ENCODE measurements at regions not wholly inside any gene's neighbourhood (a gene's known extent, or its start where the extent isn't known, plus 50 kb on each side); places are given as distances from the start of the nearest gene placed in this dataset.

GRCh38 chr1:163706915-163707314, 385.2 kb downstream of the NUF2 start:
- Histone ChIP-seq H3K27me3 (replicated peaks) (no peaks in the 10 kb centered on the region), H3K27ac (no peak overlapping the region), H3K4me3 (ENCODE audit: low read depth, low read length) (no peak overlapping the region), H3K36me3 (replicated peaks) (no peaks in the 10 kb centered on the region)
- no peak for TF ChIP-seq CTCF (IDR thresholded peaks at IDR 0.05; ENCODE audit: low read depth, low read length, missing control alignments)
- in situ Hi-C loops (cut with HindIII; ENCODE audit: low pct_ligation_motif_present, low sequenced_read_pairs) = no loop called here
- no peak for DNase-seq

- H3K27me3 ChIP-seq (replicated peaks) = no peaks in the 10 kb centered on the region
- TF ChIP-seq CTCF (IDR thresholded peaks at IDR 0.05; ENCODE audit: low read depth, low read length, missing control alignments) = no peak
- H3K27ac ChIP-seq = no peak overlapping the region
- in situ Hi-C loops (cut with HindIII; ENCODE audit: low pct_ligation_motif_present, low sequenced_read_pairs) = no loop called here
- no peak for DNase-seq
- H3K36me3 ChIP-seq (replicated peaks) = no peaks in the 10 kb centered on the region
- H3K4me3 ChIP-seq (ENCODE audit: low read depth, low read length) = no peak overlapping the region
These were observed 387.9 kb downstream of the NUF2 start for GRCh38 chr1:163709636-163710035.

DNA sequence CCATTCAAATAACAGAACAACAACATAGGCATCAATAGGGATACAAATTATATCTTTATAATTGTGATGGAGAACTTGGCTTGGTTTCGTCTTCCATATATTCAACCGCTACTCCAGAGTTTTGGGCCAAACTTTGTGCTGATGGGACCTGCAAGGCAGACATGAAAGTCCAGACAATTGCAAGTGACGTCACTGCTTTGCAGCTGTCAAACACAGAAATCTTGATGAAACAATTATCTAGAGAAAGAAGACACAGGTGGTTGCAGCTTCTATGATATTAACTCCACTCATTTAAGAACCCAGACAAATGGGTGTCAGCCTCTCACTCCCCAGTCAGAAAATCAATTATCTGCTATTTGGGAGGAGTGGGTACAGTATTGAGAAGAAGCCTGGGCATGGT, 390.6 kb downstream of the NUF2 start:
- no peak overlapping the region for H3K27ac ChIP-seq
- H3K4me3 ChIP-seq (ENCODE audit: low read depth, low read length) = no peak overlapping the region
- H3K27me3 ChIP-seq (replicated peaks) = no peaks in the 10 kb centered on the region
- DNase-seq = no peak
- no peak for TF ChIP-seq CTCF (IDR thresholded peaks at IDR 0.05; ENCODE audit: low read depth, low read length, missing control alignments)
- in situ Hi-C loops (cut with HindIII; ENCODE audit: low pct_ligation_motif_present, low sequenced_read_pairs) = no loop called here
- H3K36me3 ChIP-seq (replicated peaks) = no peaks in the 10 kb centered on the region

DNA sequence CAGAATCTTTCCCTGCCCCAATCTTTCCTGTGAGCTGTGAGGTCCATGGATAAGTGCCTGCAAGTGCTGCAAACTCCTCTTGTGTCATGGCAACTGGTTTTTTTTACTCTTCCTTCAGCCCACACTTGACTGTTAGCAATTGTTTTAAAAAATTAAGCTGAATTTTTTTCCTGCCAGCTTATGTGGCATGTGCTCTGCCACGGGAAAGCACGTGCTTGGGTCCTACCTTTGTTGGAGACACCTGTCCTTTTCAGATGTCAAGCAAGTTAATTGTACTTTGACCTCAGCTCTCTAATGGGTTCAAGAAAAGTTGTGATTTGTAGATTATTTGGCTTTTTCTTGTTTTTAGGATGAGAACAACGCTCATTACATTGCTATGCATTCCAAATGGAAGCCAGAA, 398.5 kb downstream of the NUF2 start:
- DNase-seq = no peak
- TF ChIP-seq CTCF (IDR thresholded peaks at IDR 0.05; ENCODE audit: low read depth, low read length, missing control alignments) = no peak
- in situ Hi-C loops (cut with HindIII; ENCODE audit: low pct_ligation_motif_present, low sequenced_read_pairs) = no loop called here
- H3K36me3 ChIP-seq (replicated peaks) = no peaks in the 10 kb centered on the region
- H3K27me3 ChIP-seq (replicated peaks) = no peaks in the 10 kb centered on the region
- no peak overlapping the region for H3K4me3 ChIP-seq (ENCODE audit: low read depth, low read length)
- no peak overlapping the region for H3K27ac ChIP-seq

GRCh38 chr1:163725551-163725950, 403.8 kb downstream of the NUF2 start:
- Histone ChIP-seq H3K36me3 (replicated peaks) (no peaks in the 10 kb centered on the region), H3K27me3 (replicated peaks) (no peaks in the 10 kb centered on the region), H3K4me3 (ENCODE audit: low read depth, low read length) (no peak overlapping the region), H3K27ac (no peak overlapping the region)
- in situ Hi-C loops (cut with HindIII; ENCODE audit: low pct_ligation_motif_present, low sequenced_read_pairs) = no loop called here
- TF ChIP-seq CTCF (IDR thresholded peaks at IDR 0.05; ENCODE audit: low read depth, low read length, missing control alignments) = no peak
- no peak for DNase-seq

GRCh38 chr1:163730411-163730821, 408.7 kb downstream of the NUF2 start:
- Histone ChIP-seq H3K27me3 (replicated peaks) (no peaks in the 10 kb centered on the region), H3K27ac (no peak overlapping the region), H3K4me3 (ENCODE audit: low read depth, low read length) (no peak overlapping the region), H3K36me3 (replicated peaks) (no peaks in the 10 kb centered on the region)
- DNase-seq = no peak
- TF ChIP-seq CTCF (IDR thresholded peaks at IDR 0.05; ENCODE audit: low read depth, low read length, missing control alignments) = no peak
- in situ Hi-C loops (cut with HindIII; ENCODE audit: low pct_ligation_motif_present, low sequenced_read_pairs) = no loop called here
